Activated CD8-positive, alpha-beta memory T cell treated with anti-CD3 and anti-CD28 coated beads, Interleukin-2, amount 10 ng/mL, durations not matched to agents 7 days and 5 days (primary cell): ENCODE measurements at regions not wholly inside any gene's neighbourhood (a gene's known extent, or its start where the extent isn't known, plus 50 kb on each side); places are given as distances from the start of the nearest gene placed in this dataset.
A peak's percentile ranks its signal among the peaks of the same experiment; 100 is the strongest.
"Not testable (repeated sequence)": the region's sequence is repeated elsewhere in the genome, so short reads cannot be mapped to it uniquely, and the experiment has no call there.

Experiments used
- ATAC-seq: fragments of 150-1000 bp; cut with Tn5 transposase; one replicate; pipeline ENCODE4 v1.10.0; 2021; ENCODE audit warnings: moderate library complexity
- CTCF ChIA-PET: fragments of 350-600 bp; sonication (Branson Sonifier 250); formaldehyde crosslinking; loops from one replicate; lab custom pipeline; 2021; ENCODE audit warnings: antibody characterized with exemption; lab: Charles Lee
- DNase-seq: peaks from one replicate; pipeline ENCODE4 v3.0.0-alpha.2; 2020
- H3K27ac Mint-ChIP-seq: one replicate; pipeline ENCODE4 v1.8.0; 2021; ENCODE audit warnings: mild to moderate bottlenecking, mixed read lengths
- H3K27me3 Mint-ChIP-seq: one replicate; pipeline ENCODE4 v1.8.0; 2021; ENCODE audit warnings: mixed read lengths
- H3K36me3 Mint-ChIP-seq: one replicate; pipeline ENCODE4 v1.8.0; 2021; ENCODE audit warnings: mild to moderate bottlenecking, mixed read lengths
- H3K4me1 Mint-ChIP-seq: one replicate; pipeline ENCODE4 v1.8.0; 2021; ENCODE audit warnings: mixed read lengths
- H3K4me3 Mint-ChIP-seq: one replicate; pipeline ENCODE4 v1.8.0; 2021; ENCODE audit warnings: mild to moderate bottlenecking, moderate library complexity, mixed read lengths
- H3K9me3 Mint-ChIP-seq: one replicate; pipeline ENCODE4 v1.8.0; 2022; ENCODE audit warnings: low read depth, mixed read lengths

DNA sequence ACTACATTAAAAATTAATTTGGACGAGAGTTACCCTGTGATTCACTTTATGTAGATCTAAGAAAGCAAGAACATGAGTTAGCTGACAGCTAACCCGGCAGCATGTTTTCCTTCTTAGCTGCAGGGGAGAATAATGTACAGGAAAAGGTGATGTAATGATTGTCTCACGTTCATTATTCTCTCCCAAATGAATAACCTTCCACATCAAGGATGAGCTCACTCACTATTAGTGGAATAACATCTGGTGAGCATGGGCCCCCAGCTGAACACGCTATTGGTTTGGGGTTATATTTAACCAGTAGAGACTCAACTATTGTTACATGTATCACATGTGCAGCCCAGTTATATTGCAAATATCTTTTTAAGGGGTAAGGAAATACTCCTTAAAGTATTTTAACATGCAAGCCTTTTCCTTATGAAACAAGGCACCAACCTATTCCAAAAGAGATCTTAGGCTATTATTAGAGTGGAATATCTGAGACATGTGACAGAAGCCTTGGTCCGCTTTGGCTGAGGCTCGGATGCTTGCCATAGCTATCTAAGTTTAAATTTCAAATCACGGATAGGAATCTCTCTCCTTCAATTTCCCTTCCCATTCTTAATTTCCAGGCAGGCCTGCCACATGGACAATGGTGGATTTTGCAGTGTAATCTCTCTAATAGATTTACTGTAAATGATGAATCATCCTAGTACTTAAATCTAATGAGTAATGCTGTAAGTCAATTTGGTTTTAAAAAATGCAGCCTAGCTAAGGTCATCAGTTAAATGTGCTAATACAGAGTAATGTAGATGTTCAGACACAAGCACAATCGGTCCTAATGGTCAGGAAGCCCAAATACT is 99.0 kb upstream of the OTUD4 start:
- ATAC-seq, result no peak
- Mint-ChIP-seq H3K27me3 (peaks cover 15% of the 10 kb centered on the region), H3K4me3 (no peak overlapping the region), H3K36me3 (no peaks in the 10 kb centered on the region), H3K9me3 (no peaks in the 10 kb centered on the region), H3K4me1 (no peaks in the 10 kb centered on the region), H3K27ac (no peak overlapping the region)
- CTCF ChIA-PET, result no interaction called here
- DNase-seq, result no peak

DNA sequence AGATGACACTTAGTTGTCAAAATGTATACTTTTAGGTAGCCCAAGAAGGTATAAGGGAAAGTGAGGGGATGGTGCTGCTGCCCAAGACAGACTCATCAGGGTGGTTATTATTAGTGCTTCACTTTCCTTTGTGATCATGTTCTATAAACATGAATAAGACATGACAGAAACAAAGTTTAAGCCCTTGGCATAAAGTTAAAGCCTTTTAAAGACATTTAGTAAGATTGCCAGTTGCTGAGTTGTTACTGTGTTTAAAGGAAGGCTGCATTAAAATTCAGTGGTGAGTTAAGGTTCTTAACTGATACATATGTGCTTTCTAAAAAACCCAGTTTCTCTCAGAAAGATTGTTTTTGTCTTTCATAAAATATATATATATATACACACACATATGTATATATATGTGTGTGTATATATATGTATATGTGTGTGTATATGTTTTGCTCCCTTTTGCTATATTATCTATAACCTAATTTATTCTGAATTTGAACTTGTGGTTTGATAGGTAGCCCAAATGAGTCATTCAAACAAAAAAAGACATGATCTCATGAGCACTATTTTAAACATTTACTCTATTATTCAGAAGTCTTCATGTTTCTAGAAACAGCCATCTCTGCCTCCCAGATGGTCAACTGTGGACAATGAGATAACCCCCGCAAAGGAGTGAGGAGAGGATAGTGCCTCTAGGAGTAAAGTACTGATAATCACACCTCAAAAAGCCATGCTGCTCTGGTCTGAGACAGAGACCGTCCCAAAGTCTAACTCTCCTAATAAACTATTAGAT is 98.1 kb upstream of the OTUD4 start:
- no peaks in the 10 kb centered on the region for H3K4me1 Mint-ChIP-seq
- H3K36me3 Mint-ChIP-seq, result no peaks in the 10 kb centered on the region
- ATAC-seq, result no peak
- no peak overlapping the region for H3K4me3 Mint-ChIP-seq
- CTCF ChIA-PET, result no interaction called here
- no peak overlapping the region for H3K27ac Mint-ChIP-seq
- no peaks in the 10 kb centered on the region for H3K9me3 Mint-ChIP-seq
- peaks cover 15% of the 10 kb centered on the region for H3K27me3 Mint-ChIP-seq
- DNase-seq, result no peak

DNA sequence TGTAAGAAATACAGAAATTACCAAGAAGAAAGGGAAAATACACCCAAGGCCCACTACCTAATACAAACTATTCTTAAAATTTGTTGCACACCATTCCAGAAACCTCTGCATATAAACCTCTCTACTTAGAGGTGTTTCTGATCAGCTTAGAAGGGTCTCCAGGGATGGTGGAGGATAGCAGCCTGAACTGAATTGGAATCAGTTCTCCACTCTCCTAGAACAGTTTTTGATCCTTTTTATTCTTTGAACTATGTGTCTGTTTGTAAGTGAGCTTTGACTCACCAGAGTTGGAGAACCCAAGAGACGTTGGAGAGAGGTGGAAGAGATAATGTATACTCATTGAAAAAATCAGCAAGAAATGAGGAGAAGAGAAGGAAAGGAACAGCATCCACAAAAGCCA is 96.6 kb upstream of the OTUD4 start:
- ATAC-seq (no peak), DNase-seq (no peak)
- no peaks in the 10 kb centered on the region for H3K36me3 Mint-ChIP-seq
- no peaks in the 10 kb centered on the region for H3K4me1 Mint-ChIP-seq
- no peaks in the 10 kb centered on the region for H3K9me3 Mint-ChIP-seq
- H3K4me3 Mint-ChIP-seq, result no peak overlapping the region
- CTCF ChIA-PET, result no interaction called here
- no peak overlapping the region for H3K27ac Mint-ChIP-seq
- H3K27me3 Mint-ChIP-seq, result peaks cover 12% of the 10 kb centered on the region

DNA sequence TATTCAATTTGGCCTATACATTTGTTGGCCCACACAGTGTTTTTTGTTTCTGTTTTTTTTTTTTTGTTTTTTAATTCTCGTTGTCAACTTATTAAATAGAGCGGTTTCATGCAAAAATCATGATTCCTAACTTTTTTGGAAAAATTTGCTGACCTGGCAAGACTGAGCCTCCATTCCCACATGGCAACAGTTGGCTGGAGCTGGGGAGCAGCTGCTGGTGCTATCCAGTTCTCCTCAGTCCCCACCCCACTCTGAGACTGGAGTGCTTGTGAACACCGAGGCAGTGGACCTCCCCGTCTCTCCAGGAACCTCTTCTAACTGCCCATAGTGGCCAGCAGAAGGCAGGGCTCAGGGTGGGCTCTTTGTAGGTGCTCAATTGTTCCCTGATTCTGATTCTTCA is 95.7 kb upstream of the OTUD4 start:
- Mint-ChIP-seq H3K9me3 (no peaks in the 10 kb centered on the region), H3K27ac (no peak overlapping the region), H3K27me3 (peaks cover 12% of the 10 kb centered on the region), H3K4me3 (no peak overlapping the region), H3K36me3 (no peaks in the 10 kb centered on the region), H3K4me1 (no peaks in the 10 kb centered on the region)
- ATAC-seq (no peak), DNase-seq (no peak)
- CTCF ChIA-PET, result no interaction called here

DNA sequence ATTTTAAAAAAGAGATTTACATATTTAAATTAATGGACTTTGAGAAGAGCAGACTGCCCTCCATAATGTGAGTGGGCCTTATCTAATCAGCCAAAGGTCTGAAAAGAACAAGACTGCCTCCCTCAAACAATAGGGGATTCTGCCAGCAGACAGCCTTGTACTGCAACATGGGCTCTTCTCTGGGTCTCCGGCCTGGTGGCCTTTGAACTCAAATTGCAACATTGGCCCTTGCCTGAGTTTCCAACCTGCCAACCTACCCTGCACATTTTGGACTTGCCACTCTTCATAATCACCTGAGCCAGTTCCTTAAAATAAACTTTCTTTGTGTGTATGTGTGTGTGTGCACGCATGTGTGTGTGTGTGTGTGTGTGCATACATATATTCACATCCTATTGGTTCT is 90.8 kb upstream of the OTUD4 start:
- Mint-ChIP-seq H3K36me3 (no peaks in the 10 kb centered on the region), H3K27ac (no peak overlapping the region), H3K4me3 (no peak overlapping the region), H3K27me3 (peaks cover 2% of the 10 kb centered on the region), H3K9me3 (no peaks in the 10 kb centered on the region), H3K4me1 (no peaks in the 10 kb centered on the region)
- CTCF ChIA-PET, result no interaction called here
- ATAC-seq (no peak), DNase-seq (no peak)

DNA sequence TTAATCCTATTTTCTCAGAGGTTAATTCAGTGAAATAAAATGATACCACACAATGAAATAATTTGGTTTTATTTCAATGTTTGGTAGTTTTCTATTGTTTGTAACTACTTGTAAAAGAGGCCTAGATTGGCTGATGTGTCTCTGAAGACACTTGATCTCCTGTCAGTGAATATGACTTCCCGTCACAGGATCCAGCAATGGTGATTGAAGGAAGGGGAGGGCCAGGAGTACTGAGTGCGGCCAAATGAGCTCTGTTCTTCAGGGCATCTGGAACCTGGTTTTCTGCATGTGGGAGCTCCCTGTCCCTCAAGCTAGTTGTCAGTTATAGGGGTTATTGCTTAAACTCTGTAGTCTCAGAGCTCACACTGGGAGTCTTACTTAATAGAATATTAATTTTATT is 86.5 kb upstream of the OTUD4 start:
- Mint-ChIP-seq H3K36me3 (no peaks in the 10 kb centered on the region), H3K27me3 (peaks cover 2% of the 10 kb centered on the region), H3K27ac (no peak overlapping the region), H3K4me3 (no peak overlapping the region), H3K4me1 (no peaks in the 10 kb centered on the region), H3K9me3 (no peaks in the 10 kb centered on the region)
- no peak for DNase-seq
- CTCF ChIA-PET, result no interaction called here
- ATAC-seq, result no peak

DNA sequence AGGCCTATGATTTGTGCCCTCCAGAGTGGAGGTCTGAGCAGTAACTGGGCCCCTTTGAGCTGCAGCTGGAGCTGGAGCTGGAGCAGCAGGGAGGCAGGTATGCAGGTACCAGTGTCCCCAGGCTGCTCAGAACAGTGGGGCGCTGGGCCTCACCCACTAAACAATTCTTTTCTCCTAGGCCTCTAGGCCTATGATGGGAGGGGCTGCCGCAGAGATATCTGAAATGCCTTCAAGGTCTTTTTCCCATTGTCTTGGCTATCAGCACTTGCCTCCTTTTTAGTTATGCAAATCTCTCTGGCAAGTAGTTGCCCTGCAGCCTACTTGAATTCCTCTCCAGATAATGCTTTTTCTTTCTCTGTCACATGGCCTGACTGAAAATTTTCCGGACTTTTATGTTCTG is 79.7 kb upstream of the OTUD4 start:
- ATAC-seq, result no peak
- no peak overlapping the region for H3K27ac Mint-ChIP-seq
- H3K4me1 Mint-ChIP-seq, result no peaks in the 10 kb centered on the region
- H3K27me3 Mint-ChIP-seq, result no peaks in the 10 kb centered on the region
- no peaks in the 10 kb centered on the region for H3K9me3 Mint-ChIP-seq
- no peak for DNase-seq
- H3K4me3 Mint-ChIP-seq, result no peak overlapping the region
- no peaks in the 10 kb centered on the region for H3K36me3 Mint-ChIP-seq
- CTCF ChIA-PET, result no interaction called here

DNA sequence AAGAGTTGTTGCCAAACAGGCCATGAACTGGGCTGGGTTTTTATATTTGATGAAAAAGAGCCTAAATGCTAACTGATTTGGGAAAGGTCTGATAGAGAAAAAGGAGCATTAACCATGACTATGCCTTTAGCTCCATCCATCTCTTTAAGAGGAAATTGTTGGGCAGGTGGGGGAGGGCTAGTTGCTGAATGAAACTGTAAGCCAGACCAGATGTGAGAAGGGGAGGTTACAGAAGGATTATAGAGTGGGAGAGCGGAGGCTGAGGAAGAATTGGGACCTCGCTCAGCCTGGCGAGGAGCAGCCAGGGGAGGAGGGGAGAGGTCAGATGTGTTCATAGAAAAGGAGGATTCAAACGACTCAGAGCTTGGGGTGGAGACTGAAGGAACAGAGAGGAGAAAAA is 74.9 kb upstream of the OTUD4 start:
- H3K27me3 Mint-ChIP-seq, H3K4me3 Mint-ChIP-seq, CTCF ChIA-PET, H3K9me3 Mint-ChIP-seq, H3K4me1 Mint-ChIP-seq, H3K27ac Mint-ChIP-seq, DNase-seq, ATAC-seq, H3K36me3 Mint-ChIP-seq: not testable (repeated sequence)

DNA sequence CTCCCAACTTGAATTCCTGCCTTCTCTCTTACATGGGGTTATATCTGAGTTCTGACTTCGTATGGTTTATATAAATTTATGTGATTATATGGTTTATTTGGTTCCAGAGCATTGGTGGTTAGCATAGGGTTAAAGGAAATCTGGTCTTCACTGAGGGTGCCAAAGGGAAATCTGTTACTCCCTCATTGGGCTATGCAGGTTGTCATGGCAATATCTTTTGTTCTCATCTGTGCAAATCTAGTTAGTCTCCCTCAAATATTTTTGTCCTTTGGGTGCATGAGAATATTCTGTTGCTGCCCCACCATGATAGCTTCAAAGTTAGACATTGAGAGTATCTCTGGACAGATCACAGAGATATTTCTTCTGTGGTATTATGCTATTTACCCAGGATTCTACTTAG is 71.8 kb upstream of the OTUD4 start:
- Mint-ChIP-seq H3K27me3 (peaks cover 17% of the 10 kb centered on the region), H3K4me1 (no peaks in the 10 kb centered on the region), H3K27ac (no peak overlapping the region), H3K36me3 (no peaks in the 10 kb centered on the region), H3K4me3 (no peak overlapping the region), H3K9me3 (no peaks in the 10 kb centered on the region)
- no peak for DNase-seq
- no peak for ATAC-seq
- CTCF ChIA-PET, result no interaction called here

DNA sequence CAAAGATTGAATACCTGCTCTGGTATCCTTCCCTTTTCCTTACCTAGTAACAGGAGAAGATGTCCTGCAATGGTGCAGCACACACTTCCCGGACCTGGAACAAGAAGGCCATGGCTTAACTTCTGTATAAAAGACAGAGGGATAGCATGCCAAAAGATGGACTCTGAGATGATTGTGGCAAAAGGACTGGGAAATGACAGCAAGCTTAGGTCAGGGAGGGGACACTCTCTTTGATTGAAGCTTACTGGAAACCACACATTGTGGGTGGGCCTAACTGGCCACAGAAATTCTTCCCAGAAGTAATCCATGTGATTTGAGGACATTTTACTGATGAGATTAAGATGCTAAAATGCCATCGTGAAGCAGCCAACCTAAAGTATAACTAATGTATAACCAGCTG is 71.0 kb upstream of the OTUD4 start:
- H3K4me3 Mint-ChIP-seq, result no peak overlapping the region
- no peaks in the 10 kb centered on the region for H3K4me1 Mint-ChIP-seq
- CTCF ChIA-PET, result no interaction called here
- ATAC-seq (no peak), DNase-seq (no peak)
- H3K27ac Mint-ChIP-seq, result no peak overlapping the region
- no peaks in the 10 kb centered on the region for H3K36me3 Mint-ChIP-seq
- H3K9me3 Mint-ChIP-seq, result no peaks in the 10 kb centered on the region
- H3K27me3 Mint-ChIP-seq, result peaks cover 17% of the 10 kb centered on the region

DNA sequence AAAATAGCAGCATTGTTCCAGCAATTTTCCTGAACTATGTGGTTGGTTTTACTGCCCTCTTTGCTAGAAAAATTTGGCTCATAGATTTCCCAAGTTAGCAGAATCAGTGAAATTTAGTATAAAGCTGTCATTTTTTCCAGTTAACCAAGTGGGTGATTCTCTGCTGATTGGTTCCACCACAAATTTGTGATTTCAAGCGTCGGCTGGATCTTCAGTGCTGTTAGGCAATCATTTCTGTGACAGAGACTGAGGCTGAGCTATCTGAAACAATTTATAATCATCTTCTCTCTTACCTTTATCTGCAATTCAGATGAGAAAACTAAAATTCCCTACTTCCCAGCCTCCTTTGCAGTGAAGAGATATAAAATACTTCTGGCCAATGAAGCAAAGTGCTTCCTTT is 68.6 kb upstream of the OTUD4 start:
- no peaks in the 10 kb centered on the region for H3K4me1 Mint-ChIP-seq
- ATAC-seq (no peak), DNase-seq (no peak)
- CTCF ChIA-PET, result no interaction called here
- no peaks in the 10 kb centered on the region for H3K36me3 Mint-ChIP-seq
- H3K4me3 Mint-ChIP-seq, result no peak overlapping the region
- peaks cover 21% of the 10 kb centered on the region for H3K27me3 Mint-ChIP-seq
- no peaks in the 10 kb centered on the region for H3K9me3 Mint-ChIP-seq
- no peak overlapping the region for H3K27ac Mint-ChIP-seq

DNA sequence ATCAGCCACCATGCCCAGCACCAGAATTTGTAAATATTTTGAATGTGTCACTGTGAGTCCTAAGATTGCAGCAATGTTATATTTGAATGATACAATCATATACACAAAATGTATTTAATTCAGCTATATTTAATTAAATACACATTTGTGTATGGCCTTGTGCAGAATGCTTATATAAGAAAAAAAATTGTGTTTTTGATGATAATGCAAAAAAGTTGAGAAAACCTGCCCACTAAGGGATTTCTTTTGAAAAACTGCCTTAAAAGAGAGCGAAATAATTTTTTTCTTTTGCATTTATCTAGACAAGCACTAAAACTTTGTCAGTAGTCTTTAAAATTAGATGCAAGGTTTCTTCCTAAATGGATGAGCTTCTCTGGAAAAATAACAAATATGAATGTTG is 68.1 kb upstream of the OTUD4 start:
- H3K4me3 Mint-ChIP-seq, result no peak overlapping the region
- peaks cover 21% of the 10 kb centered on the region for H3K27me3 Mint-ChIP-seq
- H3K9me3 Mint-ChIP-seq, result no peaks in the 10 kb centered on the region
- H3K36me3 Mint-ChIP-seq, result no peaks in the 10 kb centered on the region
- no peaks in the 10 kb centered on the region for H3K4me1 Mint-ChIP-seq
- CTCF ChIA-PET, result no interaction called here
- DNase-seq (no peak), ATAC-seq (no peak)
- no peak overlapping the region for H3K27ac Mint-ChIP-seq

DNA sequence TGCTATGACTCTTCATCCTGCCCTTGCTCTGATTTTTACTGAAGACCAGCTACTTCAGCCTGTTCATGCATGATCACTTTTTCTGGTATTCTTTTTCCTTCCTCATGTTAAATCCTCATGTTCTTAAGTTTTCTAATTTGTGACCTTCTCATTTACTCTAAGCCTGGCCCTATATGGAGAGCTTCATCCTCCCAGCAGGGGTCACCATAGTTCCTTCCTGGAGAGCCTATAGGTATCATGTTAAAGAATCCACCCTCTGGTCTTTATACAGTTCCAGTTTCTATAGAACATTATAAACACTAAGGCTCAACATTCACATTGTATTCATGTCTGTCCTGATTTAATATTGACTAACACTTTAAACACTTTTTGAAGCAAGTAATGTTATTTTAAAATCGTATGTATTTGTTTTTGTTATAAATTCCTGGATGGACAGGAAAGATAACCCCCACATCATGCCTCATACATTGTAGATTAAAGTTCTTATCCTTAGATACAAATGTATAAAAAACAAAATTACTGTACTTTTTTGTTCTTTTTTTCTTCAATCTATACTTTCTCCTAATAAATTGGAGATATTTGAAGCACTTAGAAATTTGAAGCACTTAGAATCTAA is 53.8 kb upstream of the OTUD4 start:
- H3K27me3 Mint-ChIP-seq, result peaks cover 15% of the 10 kb centered on the region
- DNase-seq (peak; percentile 65), ATAC-seq (peak; percentile 91)
- H3K36me3 Mint-ChIP-seq, result no peaks in the 10 kb centered on the region
- no peaks in the 10 kb centered on the region for H3K9me3 Mint-ChIP-seq
- H3K27ac Mint-ChIP-seq, result no peak overlapping the region
- CTCF ChIA-PET, result interaction anchor here (1.0 to 2.1 kb wide), 5 partner anchors 18 to 383 kb away, joined by 4 to 14 read pairs (median 5); no protein-coding TSS in a partner anchor
- no peak overlapping the region for H3K4me3 Mint-ChIP-seq
- H3K4me1 Mint-ChIP-seq, result no peaks in the 10 kb centered on the region
